Right ventricle myocardium superior (tissue), 1 donor: ENCODE measurements at regions not wholly inside any gene's neighbourhood (a gene's known extent, or its start where the extent isn't known, plus 50 kb on each side); places are given as distances from the start of the nearest gene placed in this dataset.

Source experiments
- ATAC-seq: fragments of 200-7000 bp; cut with Tn5 transposase; one replicate; pipeline ENCODE4 v1.9.1; 2020; ENCODE audit warnings: mild to moderate bottlenecking; ENCODE audit not compliant: poor library complexity
- DNase-seq: peaks from one replicate; pipeline ENCODE4 v3.0.0-alpha.2; 2020
- intact Hi-C: fragments of 100-400 bp; cut with DNase I; formaldehyde crosslinking; loops from one replicate; pipeline ENCODE4 v1.11.2; 2022
- donor health status: DM: no; HTN: yes; CAD: no; lungs with severe emphysema.

GRCh38 chr20:50398471-50398820, 111.7 kb upstream of the PTPN1 start:
- intact Hi-C loops, result loop anchor here (5.0 kb wide), 2 partner anchors 64 to 206 kb away; partner anchors contain the start of gene CEBPB
- peak; percentile 2 for ATAC-seq

GRCh38 chr20:50398821-50399554, 111.2 kb upstream of the PTPN1 start:
- ATAC-seq (peak; percentile 71), DNase-seq (peak; percentile 89)
- intact Hi-C loops, result loop anchor here (5.0 kb wide), 2 partner anchors 63 to 207 kb away; partner anchors contain the start of gene CEBPB

More at GRCh38 chr20:50398471-50398820, 111.7 kb upstream of the PTPN1 start:
- no peak for DNase-seq

- DNase-seq (no peak), ATAC-seq (no peak)
- intact Hi-C loops, result loop anchor here (5.0 kb wide), 2 partner anchors 63 to 207 kb away; partner anchors contain the start of gene CEBPB
Observed at GRCh38 chr20:50399555-50399916, 110.6 kb upstream of the PTPN1 start.

GRCh38 chr20:50399917-50400704, 110.1 kb upstream of the PTPN1 start:
- DNase-seq (no peak), ATAC-seq (peak; percentile 21)
- intact Hi-C loops, result loop anchor here (5.0 kb wide), 2 partner anchors 62 to 208 kb away; partner anchors contain the start of gene CEBPB

- no peak for DNase-seq
- intact Hi-C loops, result no loop called here
- ATAC-seq, result no peak
Observed at GRCh38 chr20:50400705-50401586, 109.2 kb upstream of the PTPN1 start.

GRCh38 chr20:50401587-50402418, 108.4 kb upstream of the PTPN1 start:
- ATAC-seq (no peak), DNase-seq (no peak)
- intact Hi-C loops, result no loop called here

GRCh38 chr20:50403565-50404418, 106.4 kb upstream of the PTPN1 start:
- ATAC-seq (no peak), DNase-seq (no peak)
- intact Hi-C loops, result no loop called here

- no peak for DNase-seq
- no peak for ATAC-seq
- intact Hi-C loops, result no loop called here
Observed at GRCh38 chr20:50404419-50405234, 105.6 kb upstream of the PTPN1 start.

GRCh38 chr20:50405235-50405914, 104.8 kb upstream of the PTPN1 start:
- no peak for DNase-seq
- peak; percentile 56 for ATAC-seq
- intact Hi-C loops, result no loop called here

GRCh38 chr20:50405915-50406609, 104.1 kb upstream of the PTPN1 start:
- intact Hi-C loops, result no loop called here
- no peak for ATAC-seq
- no peak for DNase-seq

GRCh38 chr20:50406610-50407136, 103.5 kb upstream of the PTPN1 start:
- no peak for ATAC-seq
- DNase-seq, result no peak
- intact Hi-C loops, result no loop called here

- intact Hi-C loops, result no loop called here
- DNase-seq (no peak), ATAC-seq (no peak)
Observed at GRCh38 chr20:50408526-50409364, 101.4 kb upstream of the PTPN1 start.

GRCh38 chr20:50409495-50409894, 100.7 kb upstream of the PTPN1 start:
- DNase-seq (no peak), ATAC-seq (peak; percentile 70)
- intact Hi-C loops, result no loop called here

- intact Hi-C loops, result no loop called here
Observed at GRCh38 chr20:50410343-50410742, 99.8 kb upstream of the PTPN1 start.

More at GRCh38 chr20:50410343-50410742, 99.8 kb upstream of the PTPN1 start:
- DNase-seq, result no peak
- no peak for ATAC-seq
